ENCODE measurements at regions not wholly inside any gene's neighbourhood (a gene's known extent, or its start where the extent isn't known, plus 50 kb on each side); places are given as distances from the start of the nearest gene placed in this dataset.
"Not testable (repeated sequence)": the region's sequence is repeated elsewhere in the genome, so short reads cannot be mapped to it uniquely, and the experiment has no call there.

GRCh38 chr2:57217013-57217412 lies 829.6 kb upstream of the VRK2 start:
- Histone ChIP-seq H3K36me3 (no peaks in the 10 kb centered on the region), H4K20me1 (ENCODE audit: low read depth) (no peaks in the 10 kb centered on the region), H3K9ac (no peak overlapping the region), H3K27ac (no peak overlapping the region), H3K4me2 (no peak overlapping the region), H2AFZ (replicated peaks) (no peak overlapping the region), H3K4me3 (no peak overlapping the region), H3K4me1 (no peaks in the 10 kb centered on the region), H3F3A (ENCODE audit: low read depth) (no peaks in the 10 kb centered on the region), H3K79me2 (ENCODE audit: low read depth) (no peaks in the 10 kb centered on the region), H3K9me3 (ENCODE audit: low read depth) (peaks cover 17% of the 10 kb centered on the region), H3K27me3 (no peaks in the 10 kb centered on the region)
- Mint-ChIP-seq H3K27ac (no peak overlapping the region), H3K9me3 (peaks cover 11% of the 10 kb centered on the region), H3K27me3 (ENCODE audit: insufficient read depth, low read depth) (no peaks in the 10 kb centered on the region), H3K4me1 (no peaks in the 10 kb centered on the region), H3K36me3 (no peaks in the 10 kb centered on the region), H3K4me3 (no peak overlapping the region)
- TF ChIP-seq EZH2phosphoT487 (IDR thresholded peaks at IDR 0.05) (no peak), CTCF (IDR thresholded peaks at IDR 0.05) (no peak), EZH2 (IDR thresholded peaks at IDR 0.05) (no peak)
- DNase-seq (ENCODE audit: low spot score) = no peak

GRCh38 chr2:57218206-57218605 lies 828.4 kb upstream of the VRK2 start:
- peaks cover 17% of the 10 kb centered on the region for H3K9me3 ChIP-seq (ENCODE audit: low read depth)
- no peak overlapping the region for H3K4me3 ChIP-seq
- H3K4me1 Mint-ChIP-seq = no peaks in the 10 kb centered on the region
- H3K27me3 Mint-ChIP-seq (ENCODE audit: insufficient read depth, low read depth) = no peaks in the 10 kb centered on the region
- H3K27ac ChIP-seq = no peak overlapping the region
- H2AFZ ChIP-seq (replicated peaks) = no peak overlapping the region
- no peak overlapping the region for H3K4me3 Mint-ChIP-seq
- H3K36me3 ChIP-seq = no peaks in the 10 kb centered on the region
- H3K27ac Mint-ChIP-seq = no peak overlapping the region
- no peak overlapping the region for H3K4me2 ChIP-seq
- no peaks in the 10 kb centered on the region for H3K36me3 Mint-ChIP-seq
- H3F3A ChIP-seq (ENCODE audit: low read depth) = no peaks in the 10 kb centered on the region
- H3K9me3 Mint-ChIP-seq = peaks cover 11% of the 10 kb centered on the region
- H3K9ac ChIP-seq = no peak overlapping the region
- no peak for DNase-seq (ENCODE audit: low spot score)
- TF ChIP-seq EZH2 (IDR thresholded peaks at IDR 0.05) (no peak), EZH2phosphoT487 (IDR thresholded peaks at IDR 0.05) (no peak), CTCF (IDR thresholded peaks at IDR 0.05) (no peak)
- no peaks in the 10 kb centered on the region for H3K4me1 ChIP-seq
- H3K27me3 ChIP-seq = no peaks in the 10 kb centered on the region
- H4K20me1 ChIP-seq (ENCODE audit: low read depth) = no peaks in the 10 kb centered on the region
- no peaks in the 10 kb centered on the region for H3K79me2 ChIP-seq (ENCODE audit: low read depth)

- not testable (repeated sequence) for H3K27ac Mint-ChIP-seq; H3K4me3 Mint-ChIP-seq; H3K36me3 Mint-ChIP-seq; H3K9ac ChIP-seq; H2AFZ ChIP-seq (replicated peaks); H3K27me3 Mint-ChIP-seq (ENCODE audit: insufficient read depth, low read depth); H3K4me1 ChIP-seq; DNase-seq (ENCODE audit: low spot score); H3K4me1 Mint-ChIP-seq; H3F3A ChIP-seq (ENCODE audit: low read depth); H3K9me3 Mint-ChIP-seq; H3K36me3 ChIP-seq; H3K27ac ChIP-seq; H4K20me1 ChIP-seq (ENCODE audit: low read depth); H3K79me2 ChIP-seq (ENCODE audit: low read depth); H3K9me3 ChIP-seq (ENCODE audit: low read depth); H3K27me3 ChIP-seq; H3K4me2 ChIP-seq; H3K4me3 ChIP-seq
Observed at GRCh38 chr2:57229706-57230105, 816.9 kb upstream of the VRK2 start.

- H3K4me1 Mint-ChIP-seq; DNase-seq (ENCODE audit: low spot score); H3K4me1 ChIP-seq; H3K27me3 Mint-ChIP-seq (ENCODE audit: insufficient read depth, low read depth); H3K9ac ChIP-seq; H3K27me3 ChIP-seq; H3K27ac Mint-ChIP-seq; H3K4me3 ChIP-seq; H3F3A ChIP-seq (ENCODE audit: low read depth); H3K4me2 ChIP-seq; H2AFZ ChIP-seq (replicated peaks); H3K27ac ChIP-seq; H3K9me3 Mint-ChIP-seq; H3K79me2 ChIP-seq (ENCODE audit: low read depth); H3K9me3 ChIP-seq (ENCODE audit: low read depth); H3K4me3 Mint-ChIP-seq; H4K20me1 ChIP-seq (ENCODE audit: low read depth); H3K36me3 Mint-ChIP-seq; H3K36me3 ChIP-seq: not testable (repeated sequence)
Observed at GRCh38 chr2:57232341-57232740, 814.3 kb upstream of the VRK2 start.

- H2AFZ ChIP-seq (replicated peaks); H3K27ac Mint-ChIP-seq; H3K4me1 Mint-ChIP-seq; H3K9me3 ChIP-seq (ENCODE audit: low read depth); H3K36me3 Mint-ChIP-seq; H4K20me1 ChIP-seq (ENCODE audit: low read depth); H3K4me3 Mint-ChIP-seq; H3K27ac ChIP-seq; H3K36me3 ChIP-seq; H3F3A ChIP-seq (ENCODE audit: low read depth); DNase-seq (ENCODE audit: low spot score); H3K27me3 ChIP-seq; H3K9ac ChIP-seq; H3K4me2 ChIP-seq; H3K79me2 ChIP-seq (ENCODE audit: low read depth); H3K4me3 ChIP-seq; H3K4me1 ChIP-seq; H3K27me3 Mint-ChIP-seq (ENCODE audit: insufficient read depth, low read depth): not testable (repeated sequence)
- H3K9me3 Mint-ChIP-seq = peaks cover 26% of the 10 kb centered on the region
Observed at GRCh38 chr2:57251495-57251894, 795.1 kb upstream of the VRK2 start.

DNA sequence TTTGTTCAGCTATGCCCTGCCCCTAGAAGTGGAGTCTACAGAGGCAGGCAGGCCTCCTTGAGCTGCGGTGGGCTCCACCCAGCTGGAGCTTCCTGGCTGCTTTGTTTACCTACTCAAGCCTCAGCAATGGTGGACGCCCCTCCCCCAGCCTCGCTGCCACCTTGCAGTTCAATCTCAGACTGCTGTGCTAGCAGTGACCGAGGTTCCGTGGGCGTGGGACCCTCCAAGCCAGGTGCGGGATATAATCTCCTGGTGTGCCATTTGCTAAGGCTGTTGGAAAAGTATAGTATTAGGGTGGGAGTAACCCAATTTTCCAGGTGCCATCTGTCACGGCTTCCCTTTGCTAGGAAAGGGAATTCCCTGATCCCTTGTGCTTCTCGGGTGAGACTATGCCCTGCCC lies 770.2 kb upstream of the VRK2 start:
- not testable (repeated sequence) for H3K9ac ChIP-seq; H3K4me1 Mint-ChIP-seq; H2AFZ ChIP-seq (replicated peaks); H3K4me1 ChIP-seq; H3K27me3 ChIP-seq; H4K20me1 ChIP-seq (ENCODE audit: low read depth); H3K4me2 ChIP-seq; H3K27me3 Mint-ChIP-seq (ENCODE audit: insufficient read depth, low read depth); H3K36me3 ChIP-seq; H3K79me2 ChIP-seq (ENCODE audit: low read depth); H3K9me3 ChIP-seq (ENCODE audit: low read depth); H3K36me3 Mint-ChIP-seq; H3K27ac ChIP-seq; H3F3A ChIP-seq (ENCODE audit: low read depth); DNase-seq (ENCODE audit: low spot score); H3K27ac Mint-ChIP-seq; H3K4me3 ChIP-seq; H3K4me3 Mint-ChIP-seq; H3K9me3 Mint-ChIP-seq
